Posterior vena cava (tissue), 2 donors: ENCODE measurements at regions not wholly inside any gene's neighbourhood (a gene's known extent, or its start where the extent isn't known, plus 50 kb on each side); places are given as distances from the start of the nearest gene placed in this dataset.

Experiments used
- DNase-seq: peaks from one replicate; pipeline ENCODE4 v3.0.0-alpha.2; 2020; ENCODE audit warnings: low spot score
- intact Hi-C, 2 donors: fragments of 100-400 bp; cut with DNase I; formaldehyde crosslinking; loops; one replicate each; pipeline versions ENCODE4 v1.14.1 to v1.14.2; 2022 to 2023
- donor health status: DM: yes; HTN: yes; CAD: no.
- donor health status: DM: yes; HTN: yes; CAD: no.

DNA sequence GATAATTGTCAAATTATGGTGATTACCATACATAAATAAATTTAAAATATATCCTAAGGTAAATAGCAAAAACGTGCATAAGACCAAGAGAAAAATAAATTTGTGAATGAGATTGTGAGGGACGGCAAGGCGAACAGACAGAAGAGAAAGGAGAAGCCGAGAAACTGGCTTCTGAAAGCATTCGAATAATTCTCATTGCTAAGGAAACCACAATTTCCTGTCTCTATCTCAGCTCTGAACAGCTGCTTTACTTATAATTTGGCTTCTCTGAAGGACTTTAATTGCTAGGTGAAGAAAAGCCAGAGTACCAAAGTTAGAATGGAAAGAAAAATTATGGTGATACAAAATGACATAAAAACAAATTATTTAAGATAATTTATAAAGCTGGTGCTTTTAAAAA is 79.0 kb upstream of the RGS17 start:
- no peak for DNase-seq
- intact Hi-C loops, result no loop called here

DNA sequence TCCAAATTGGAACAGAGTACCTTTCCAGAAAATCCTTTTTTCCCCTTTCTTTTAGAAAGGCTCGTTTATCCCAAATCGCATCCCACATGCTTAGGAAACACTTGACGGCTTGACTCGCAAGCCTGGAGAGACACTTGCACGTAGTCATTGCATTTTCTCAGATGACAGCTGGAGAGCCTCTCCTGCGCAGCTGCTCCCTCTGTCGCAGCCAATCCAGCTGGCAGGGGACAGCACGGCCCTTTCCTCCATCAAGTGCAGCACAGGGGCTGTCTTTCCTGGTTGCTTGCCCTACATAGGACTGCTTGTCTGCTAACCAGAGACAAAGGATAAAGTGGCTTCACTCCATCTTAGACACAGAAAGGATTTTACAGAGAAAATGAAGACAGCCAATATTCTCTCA is 77.6 kb upstream of the RGS17 start:
- no peak for DNase-seq
- intact Hi-C loops, result no loop called here

DNA sequence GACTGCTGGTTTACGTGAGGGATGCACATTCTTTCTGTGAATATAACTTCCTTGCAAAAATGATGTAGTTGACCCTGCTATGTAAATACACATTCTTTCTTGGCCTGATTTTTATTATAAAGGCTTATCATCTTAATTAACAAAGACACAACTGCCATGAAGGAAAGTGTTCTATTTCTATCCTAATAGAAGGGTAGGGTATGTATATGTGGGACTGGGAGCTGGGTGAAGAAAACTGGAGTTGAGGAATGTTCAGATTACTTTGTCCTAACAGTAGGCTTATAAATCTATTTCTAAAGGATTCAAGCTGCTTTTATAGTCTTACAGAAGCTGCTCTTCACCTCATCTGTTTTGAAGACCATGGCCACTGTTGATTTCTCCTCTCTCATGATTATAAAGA is 76.5 kb upstream of the RGS17 start:
- intact Hi-C loops, result no loop called here
- DNase-seq, result no peak

DNA sequence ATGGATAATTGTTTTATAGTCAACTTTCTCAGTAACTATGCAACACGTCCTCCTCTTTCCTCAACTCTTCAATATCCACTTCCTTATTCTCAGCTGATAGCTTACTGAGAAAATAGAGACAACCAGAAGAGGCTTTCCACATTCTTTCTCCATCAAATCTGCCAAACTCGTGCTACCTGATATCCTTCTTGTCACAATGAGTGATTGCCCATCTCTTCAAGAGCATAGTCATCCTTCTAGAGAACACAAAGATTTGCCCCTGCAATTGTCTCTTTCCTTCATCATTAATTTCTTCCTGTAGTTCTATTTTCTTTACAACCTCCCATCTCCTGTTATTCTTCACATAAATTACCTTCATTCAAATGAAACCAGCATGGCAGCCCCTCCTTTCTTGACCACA is 75.9 kb upstream of the RGS17 start:
- DNase-seq, result no peak
- intact Hi-C loops, result no loop called here

DNA sequence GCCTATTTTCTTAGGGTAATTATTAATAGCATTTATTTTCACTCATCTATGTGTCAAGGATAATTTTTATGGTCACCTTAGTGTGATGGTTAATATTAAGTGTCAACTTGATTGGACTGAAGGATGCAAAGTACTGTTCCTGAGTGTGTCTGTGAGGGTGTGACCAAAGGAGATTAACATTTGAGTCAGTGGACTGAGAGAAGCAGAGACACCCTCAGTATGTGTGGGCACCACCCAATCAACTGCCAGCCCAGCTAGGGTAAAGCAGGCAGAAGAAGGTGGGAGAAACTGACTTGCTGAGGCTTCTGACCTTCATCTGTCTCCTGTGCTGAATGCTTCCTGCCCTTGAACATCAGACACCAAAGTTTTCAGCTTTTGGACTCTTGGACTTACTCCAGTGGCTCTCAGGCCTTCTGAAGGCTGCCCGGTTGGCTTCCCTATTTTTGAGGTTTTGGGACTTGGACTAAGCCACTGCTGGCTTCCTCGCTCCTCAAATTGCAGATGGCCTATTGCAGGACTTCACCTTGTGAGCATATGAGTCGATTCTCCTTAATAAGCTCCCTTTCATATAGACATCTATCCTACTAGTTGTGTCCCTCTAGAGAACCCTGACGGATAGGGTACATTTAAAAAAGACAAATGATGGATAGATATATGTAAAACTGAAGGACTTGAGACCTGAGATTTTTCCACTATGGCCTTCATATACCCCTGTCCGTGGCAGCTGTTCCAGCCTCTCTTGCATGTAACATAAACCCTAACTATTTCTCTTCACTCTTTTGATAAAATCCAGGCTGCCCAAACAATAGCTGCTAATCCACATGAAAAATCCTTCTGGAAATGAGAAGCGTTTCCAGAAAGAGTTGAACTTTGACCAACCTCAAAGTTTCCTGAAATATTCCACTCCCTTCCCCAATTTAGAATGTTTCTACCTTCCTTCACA is 62.1 kb upstream of the RGS17 start:
- DNase-seq, result no peak
- intact Hi-C loops, result no loop called here

DNA sequence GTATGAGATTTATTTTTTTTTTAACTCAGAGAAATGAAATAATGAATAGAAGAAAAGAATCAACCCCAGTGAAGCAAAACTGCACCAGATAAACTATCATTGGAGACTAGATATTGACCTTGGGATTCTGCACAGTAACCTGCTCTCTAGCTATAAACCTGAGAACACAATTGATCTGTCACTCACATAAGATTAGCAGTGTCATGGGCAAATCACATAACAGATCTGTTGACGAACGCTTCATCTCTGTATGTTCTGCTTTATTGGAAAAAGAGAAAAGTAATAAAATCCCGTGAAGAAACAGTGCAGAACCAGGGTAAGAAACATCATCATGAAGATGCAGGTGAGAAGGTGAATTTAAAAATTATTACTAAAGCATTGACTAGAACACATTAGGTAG is 52.8 kb upstream of the RGS17 start:
- no peak for DNase-seq
- intact Hi-C loops, result no loop called here
